ENCODE measurements at regions not wholly inside any gene's neighbourhood (a gene's known extent, or its start where the extent isn't known, plus 50 kb on each side); places are given as distances from the start of the nearest gene placed in this dataset.
"Not testable (repeated sequence)": the region's sequence is repeated elsewhere in the genome, so short reads cannot be mapped to it uniquely, and the experiment has no call there.

GRCh38 chr21:14903172-14903865 lies 161.5 kb downstream of the NRIP1 start:
- Mint-ChIP-seq H3K9me3 (peaks cover 0 to 2% of the 10 kb centered on the region in 2 donors), H3K36me3 (peaks cover 4 to 13% of the 10 kb centered on the region in 2 donors), H3K27me3 (no peaks in the 10 kb centered on the region), H3K4me1 (peaks cover 21 to 36% of the 10 kb centered on the region in 2 donors), H3K4me3 (no peak overlapping the region), H3K27ac (no peak overlapping the region)
- ATAC-seq (replicated peaks), result no peak
- no peak for DNase-seq

DNA sequence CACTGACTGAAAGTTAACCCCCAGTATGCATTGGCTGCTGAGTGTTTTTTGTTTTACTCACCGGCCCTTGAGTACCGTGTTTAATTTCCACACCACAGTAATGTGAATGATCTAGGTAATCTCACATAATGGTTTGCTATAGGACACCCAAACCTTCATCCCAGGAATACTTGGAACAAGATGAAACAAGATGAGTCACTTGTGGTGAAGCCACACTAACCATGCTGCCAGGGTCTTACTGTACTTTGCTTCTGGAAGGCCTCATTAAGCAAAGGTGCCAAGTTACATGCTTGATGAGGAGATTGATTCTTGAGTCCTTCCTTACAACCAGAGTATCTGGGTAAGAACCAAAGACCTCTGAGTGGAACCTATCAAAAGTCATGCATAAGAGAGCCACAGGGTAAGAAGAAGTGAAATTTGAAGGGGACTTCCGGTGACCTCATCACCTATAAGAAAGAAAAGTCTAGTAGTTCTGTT lies 163.3 kb downstream of the NRIP1 start:
- Mint-ChIP-seq H3K27ac (peak overlapping the region; percentile 75), H3K4me1 (peaks cover 21 to 36% of the 10 kb centered on the region in 2 donors), H3K36me3 (peaks cover 4 to 13% of the 10 kb centered on the region in 2 donors), H3K9me3 (peaks cover 0 to 2% of the 10 kb centered on the region in 2 donors), H3K4me3 (peak overlapping the region; percentile 22 to 55), H3K27me3 (no peaks in the 10 kb centered on the region)
- DNase-seq (peak; percentile 38), ATAC-seq (replicated peaks) (peak; percentile 100)

DNA sequence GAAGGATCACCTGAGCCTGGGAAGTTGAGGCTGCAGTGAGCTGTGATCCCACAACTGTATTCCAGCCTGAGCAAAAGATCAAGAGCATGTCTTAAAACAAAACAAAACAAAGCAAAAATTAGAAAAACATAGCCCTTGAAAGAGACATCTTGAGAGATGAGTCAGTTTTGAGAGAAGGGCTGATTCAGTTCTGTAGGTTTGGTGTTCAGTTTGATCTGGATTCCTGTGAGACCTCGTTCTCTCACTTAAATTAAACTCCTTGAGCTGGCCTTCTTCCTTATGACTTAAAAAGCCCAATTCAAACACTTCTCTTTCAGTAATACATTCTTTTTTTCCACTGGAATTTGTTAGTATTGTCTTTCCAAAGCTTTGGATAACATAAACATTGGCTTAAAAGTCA lies 164.2 kb downstream of the NRIP1 start:
- Mint-ChIP-seq H3K27me3 (no peaks in the 10 kb centered on the region), H3K36me3 (peaks cover 4 to 13% of the 10 kb centered on the region in 2 donors), H3K4me3 (no peak overlapping the region), H3K9me3 (peaks cover 0 to 2% of the 10 kb centered on the region in 2 donors), H3K27ac (peak overlapping the region; percentile 72), H3K4me1 (peaks cover 21 to 36% of the 10 kb centered on the region in 2 donors)
- ATAC-seq (replicated peaks) (no peak), DNase-seq (no peak)

GRCh38 chr21:14900058-14900457 lies 164.7 kb downstream of the NRIP1 start:
- Mint-ChIP-seq H3K4me1 (peaks cover 21 to 36% of the 10 kb centered on the region in 2 donors), H3K36me3 (peaks cover 4 to 13% of the 10 kb centered on the region in 2 donors), H3K9me3 (peaks cover 0 to 2% of the 10 kb centered on the region in 2 donors), H3K27ac (peak overlapping the region; percentile 86), H3K27me3 (no peaks in the 10 kb centered on the region), H3K4me3 (no peak overlapping the region)
- DNase-seq (no peak), ATAC-seq (replicated peaks) (no peak)

GRCh38 chr21:14895792-14896191 lies 169.0 kb downstream of the NRIP1 start:
- peaks cover 0 to 3% of the 10 kb centered on the region in 2 donors for H3K36me3 Mint-ChIP-seq
- H3K4me3 Mint-ChIP-seq, result no peak overlapping the region
- H3K4me1 Mint-ChIP-seq, result peaks cover 12 to 21% of the 10 kb centered on the region in 2 donors
- no peaks in the 10 kb centered on the region for H3K27me3 Mint-ChIP-seq
- peaks cover 0 to 3% of the 10 kb centered on the region in 2 donors for H3K9me3 Mint-ChIP-seq
- H3K27ac Mint-ChIP-seq, result no peak overlapping the region
- ATAC-seq (replicated peaks) (no peak), DNase-seq (no peak)

- Mint-ChIP-seq H3K36me3 (peaks cover 0 to 1% of the 10 kb centered on the region in 2 donors), H3K27ac (no peak overlapping the region), H3K4me1 (peaks cover 16 to 26% of the 10 kb centered on the region in 2 donors), H3K4me3 (no peak overlapping the region), H3K27me3 (no peaks in the 10 kb centered on the region), H3K9me3 (peaks cover 0 to 1% of the 10 kb centered on the region in 2 donors)
- ATAC-seq (replicated peaks) (no peak), DNase-seq (no peak)
Measured at GRCh38 chr21:14890141-14890540, 174.7 kb downstream of the NRIP1 start.

- Mint-ChIP-seq H3K27me3 (no peaks in the 10 kb centered on the region), H3K27ac (no peak overlapping the region), H3K36me3 (peaks cover 0 to 1% of the 10 kb centered on the region in 2 donors), H3K9me3 (peaks cover 0 to 1% of the 10 kb centered on the region in 2 donors), H3K4me1 (peaks cover 16 to 26% of the 10 kb centered on the region in 2 donors), H3K4me3 (no peak overlapping the region)
- DNase-seq, result no peak
- peak; percentile 51 to 53 for ATAC-seq (replicated peaks)
Measured at GRCh38 chr21:14889080-14889810, 175.6 kb downstream of the NRIP1 start.

- H3K9me3 Mint-ChIP-seq, result peaks cover 0 to 1% of the 10 kb centered on the region in 2 donors
- H3K27ac Mint-ChIP-seq, result no peak overlapping the region
- H3K27me3 Mint-ChIP-seq, result no peaks in the 10 kb centered on the region
- peaks cover 11 to 20% of the 10 kb centered on the region in 2 donors for H3K4me1 Mint-ChIP-seq
- no peak overlapping the region for H3K4me3 Mint-ChIP-seq
- H3K36me3 Mint-ChIP-seq, result peaks cover 0 to 1% of the 10 kb centered on the region in 2 donors
- ATAC-seq (replicated peaks), result no peak
- DNase-seq, result no peak
Measured at GRCh38 chr21:14888202-14888601, 176.6 kb downstream of the NRIP1 start.

- H3K27ac Mint-ChIP-seq, result no peak overlapping the region
- H3K9me3 Mint-ChIP-seq, result no peaks in the 10 kb centered on the region
- no peak overlapping the region for H3K4me3 Mint-ChIP-seq
- H3K36me3 Mint-ChIP-seq, result no peaks in the 10 kb centered on the region
- DNase-seq (no peak), ATAC-seq (replicated peaks) (no peak)
- peaks cover 16 to 23% of the 10 kb centered on the region in 2 donors for H3K4me1 Mint-ChIP-seq
- no peaks in the 10 kb centered on the region for H3K27me3 Mint-ChIP-seq
Measured at GRCh38 chr21:14886001-14886400, 178.8 kb downstream of the NRIP1 start.

DNA sequence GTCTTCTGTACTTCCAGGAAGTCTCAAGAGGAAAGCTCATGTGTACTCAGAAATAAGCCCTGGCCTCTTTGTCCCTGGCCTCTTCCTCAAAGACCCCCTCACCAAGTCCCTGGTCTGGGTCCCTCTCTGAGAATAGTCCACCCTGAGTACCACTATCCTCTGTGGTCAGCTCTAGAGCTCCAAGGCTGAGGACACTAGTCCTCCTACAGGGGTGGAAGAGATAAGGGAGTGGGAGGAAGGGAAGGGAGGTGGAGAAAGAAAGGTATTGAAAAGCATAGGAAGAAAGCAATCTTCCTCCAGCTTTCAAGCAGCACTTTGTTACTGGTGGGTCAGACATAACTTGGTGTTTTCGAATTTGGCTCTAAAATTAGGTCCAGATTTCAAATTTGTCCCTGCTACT lies 181.4 kb downstream of the NRIP1 start:
- no peak for ATAC-seq (replicated peaks)
- Mint-ChIP-seq H3K27me3 (no peaks in the 10 kb centered on the region), H3K27ac (no peak overlapping the region), H3K9me3 (peaks cover 3% of the 10 kb centered on the region in 2 donors), H3K36me3 (peaks cover 0 to 4% of the 10 kb centered on the region in 2 donors), H3K4me3 (no peak overlapping the region), H3K4me1 (peaks cover 21 to 35% of the 10 kb centered on the region in 2 donors)
- no peak for DNase-seq

- not testable (repeated sequence) for H3K27me3 Mint-ChIP-seq; ATAC-seq (replicated peaks); H3K36me3 Mint-ChIP-seq; DNase-seq; H3K9me3 Mint-ChIP-seq; H3K4me3 Mint-ChIP-seq; H3K27ac Mint-ChIP-seq
- peaks cover 26 to 43% of the 10 kb centered on the region in 2 donors for H3K4me1 Mint-ChIP-seq
Measured at GRCh38 chr21:14882545-14882944, 182.3 kb downstream of the NRIP1 start.

- Mint-ChIP-seq H3K27ac (no peak overlapping the region), H3K36me3 (peaks cover 0 to 4% of the 10 kb centered on the region in 2 donors), H3K9me3 (peaks cover 4 to 5% of the 10 kb centered on the region in 2 donors), H3K4me1 (peaks cover 29 to 48% of the 10 kb centered on the region in 2 donors), H3K4me3 (no peak overlapping the region), H3K27me3 (no peaks in the 10 kb centered on the region)
- ATAC-seq (replicated peaks), result no peak
- DNase-seq, result no peak
Measured at GRCh38 chr21:14881863-14882499, 182.8 kb downstream of the NRIP1 start.

DNA sequence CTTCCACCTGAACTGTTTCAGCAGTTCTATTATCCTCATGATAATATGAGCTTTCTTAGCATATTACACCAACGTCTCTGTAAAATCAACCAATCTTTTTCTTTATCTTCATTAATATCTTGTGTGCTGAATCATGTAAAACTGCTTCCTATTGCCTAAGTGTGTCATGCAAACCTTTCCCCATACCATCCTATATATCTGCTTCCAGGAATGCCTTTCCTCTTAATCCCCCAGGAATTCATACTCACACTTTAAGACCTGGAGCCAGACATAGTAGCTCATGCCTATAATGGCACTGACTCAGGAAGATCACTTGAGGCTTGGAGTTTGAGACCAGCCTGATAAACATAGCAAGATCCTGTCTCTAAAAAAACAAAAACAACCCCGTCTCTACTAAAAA lies 183.9 kb downstream of the NRIP1 start:
- ATAC-seq (replicated peaks), result no peak
- peaks cover 4 to 5% of the 10 kb centered on the region in 2 donors for H3K9me3 Mint-ChIP-seq
- peaks cover 0 to 4% of the 10 kb centered on the region in 2 donors for H3K36me3 Mint-ChIP-seq
- H3K4me3 Mint-ChIP-seq, result no peak overlapping the region
- H3K4me1 Mint-ChIP-seq, result peaks cover 38 to 59% of the 10 kb centered on the region in 2 donors
- H3K27me3 Mint-ChIP-seq, result no peaks in the 10 kb centered on the region
- DNase-seq, result no peak
- H3K27ac Mint-ChIP-seq, result no peak overlapping the region

- Mint-ChIP-seq H3K4me1 (peaks cover 41 to 67% of the 10 kb centered on the region in 2 donors), H3K27me3 (no peaks in the 10 kb centered on the region), H3K9me3 (peaks cover 4 to 5% of the 10 kb centered on the region in 2 donors), H3K4me3 (peak overlapping the region in 1 of 2 donors; percentile 5), H3K36me3 (peaks cover 0 to 4% of the 10 kb centered on the region in 2 donors), H3K27ac (peak overlapping the region; percentile 47)
- peak; percentile 14 for DNase-seq
- peak; percentile 22 to 23 for ATAC-seq (replicated peaks)
Measured at GRCh38 chr21:14879458-14879857, 185.3 kb downstream of the NRIP1 start.
